Osteocyte (in vitro differentiated cells): ENCODE measurements at regions not wholly inside any gene's neighbourhood (a gene's known extent, or its start where the extent isn't known, plus 50 kb on each side); places are given as distances from the start of the nearest gene placed in this dataset.

ENCODE experiments used
- DNase-seq: peaks from one replicate; pipeline ENCODE4 v3.0.0; 2021; ENCODE audit warnings: mixed read lengths; ENCODE audit not compliant: unreplicated experiment; ENCODE audit errors: extremely low spot score
- H3K27ac Mint-ChIP-seq: one replicate; pipeline ENCODE4 v1.8.0; 2021; ENCODE audit warnings: mild to moderate bottlenecking, mixed read lengths; ENCODE audit not compliant: unreplicated experiment
- H3K27me3 Mint-ChIP-seq: one replicate; pipeline ENCODE4 v1.8.0; 2021; ENCODE audit warnings: mixed read lengths; ENCODE audit not compliant: unreplicated experiment
- H3K36me3 Mint-ChIP-seq: one replicate; pipeline ENCODE4 v1.8.0; 2021; ENCODE audit warnings: mixed read lengths; ENCODE audit not compliant: unreplicated experiment
- H3K4me1 Mint-ChIP-seq: one replicate; pipeline ENCODE4 v1.8.0; 2021; ENCODE audit warnings: mixed read lengths; ENCODE audit not compliant: unreplicated experiment
- H3K4me3 Mint-ChIP-seq: one replicate; pipeline ENCODE4 v1.8.0; 2021; ENCODE audit warnings: mild to moderate bottlenecking, moderate library complexity, mixed read lengths; ENCODE audit not compliant: unreplicated experiment
- H3K9me3 Mint-ChIP-seq: one replicate; pipeline ENCODE4 v1.8.0; 2021; ENCODE audit warnings: mixed read lengths; ENCODE audit not compliant: unreplicated experiment
- CTCF ChIP-seq: fragments of 200-600 bp; sonication (generic); IDR thresholded peaks from 2 replicates; pipeline ENCODE4 v1.5.0; 2021; ENCODE audit warnings: antibody characterized with exemption, mild to moderate bottlenecking, moderate library complexity

GRCh38 chr6:131413831-131414191 lies 159.2 kb upstream of the ARG1 start:
- Mint-ChIP-seq H3K9me3 (no peaks in the 10 kb centered on the region), H3K36me3 (no peaks in the 10 kb centered on the region), H3K27me3 (peaks cover 16% of the 10 kb centered on the region), H3K4me3 (no peak overlapping the region), H3K4me1 (no peaks in the 10 kb centered on the region), H3K27ac (no peak overlapping the region)
- no peak for DNase-seq
- no peak for TF ChIP-seq CTCF

GRCh38 chr6:131414956-131415355 lies 158.1 kb upstream of the ARG1 start:
- Mint-ChIP-seq H3K9me3 (no peaks in the 10 kb centered on the region), H3K27me3 (peaks cover 18% of the 10 kb centered on the region), H3K4me3 (no peak overlapping the region), H3K4me1 (no peaks in the 10 kb centered on the region), H3K36me3 (no peaks in the 10 kb centered on the region), H3K27ac (no peak overlapping the region)
- TF ChIP-seq CTCF: no peak
- no peak for DNase-seq

DNA sequence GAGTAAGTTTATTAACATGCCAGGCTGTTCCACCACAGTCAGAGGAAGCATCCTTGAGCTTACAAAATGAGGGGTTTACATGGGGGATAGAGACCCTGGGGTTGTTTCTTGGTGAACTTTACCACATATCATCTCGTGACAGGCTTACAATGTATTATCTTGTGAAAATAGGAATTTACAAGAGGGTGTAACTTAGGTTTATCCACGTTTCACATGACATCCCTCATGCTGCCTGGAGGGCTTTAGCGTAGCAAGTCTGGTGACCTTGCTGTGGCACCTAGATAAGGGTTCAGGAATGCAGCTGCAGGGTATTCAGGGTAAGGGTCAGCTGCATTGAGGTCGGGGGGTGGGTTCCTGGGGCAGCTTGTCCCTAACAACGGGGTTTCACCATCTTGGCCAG lies 154.6 kb upstream of the ARG1 start:
- Mint-ChIP-seq H3K9me3 (no peaks in the 10 kb centered on the region), H3K36me3 (no peaks in the 10 kb centered on the region), H3K4me1 (no peaks in the 10 kb centered on the region), H3K27ac (no peak overlapping the region), H3K27me3 (peaks cover 17% of the 10 kb centered on the region), H3K4me3 (no peak overlapping the region)
- no peak for DNase-seq
- no peak for TF ChIP-seq CTCF

- Mint-ChIP-seq H3K9me3 (no peaks in the 10 kb centered on the region), H3K27me3 (peaks cover 17% of the 10 kb centered on the region), H3K36me3 (no peaks in the 10 kb centered on the region), H3K27ac (no peak overlapping the region), H3K4me1 (no peaks in the 10 kb centered on the region), H3K4me3 (no peak overlapping the region)
- no peak for TF ChIP-seq CTCF
- DNase-seq: no peak
Observed at GRCh38 chr6:131419702-131420101, 153.3 kb upstream of the ARG1 start.

DNA sequence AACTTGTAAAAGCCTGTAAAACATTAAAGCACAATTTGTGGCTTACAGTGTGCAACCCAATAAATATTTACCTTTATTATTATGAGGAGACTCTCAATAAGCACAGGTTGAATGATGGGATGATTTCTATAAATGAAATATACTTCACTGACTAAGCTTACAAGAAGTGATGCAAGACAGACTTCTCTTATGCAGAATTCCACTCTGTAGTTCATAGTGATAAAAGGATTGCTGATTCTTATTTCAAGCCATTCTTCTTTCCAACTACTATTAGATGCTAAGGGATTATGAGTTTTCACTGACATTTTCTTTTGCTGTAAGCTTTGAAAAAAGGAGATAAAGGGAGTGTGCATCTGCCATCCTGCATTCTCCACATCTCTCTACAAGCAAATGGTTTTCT lies 149.0 kb upstream of the ARG1 start:
- peaks cover 4% of the 10 kb centered on the region for H3K9me3 Mint-ChIP-seq
- H3K36me3 Mint-ChIP-seq: no peaks in the 10 kb centered on the region
- peaks cover 23% of the 10 kb centered on the region for H3K27me3 Mint-ChIP-seq
- TF ChIP-seq CTCF: no peak
- DNase-seq: no peak
- no peak overlapping the region for H3K4me3 Mint-ChIP-seq
- H3K4me1 Mint-ChIP-seq: no peaks in the 10 kb centered on the region
- H3K27ac Mint-ChIP-seq: no peak overlapping the region
